ENCODE measurements at regions not wholly inside any gene's neighbourhood (a gene's known extent, or its start where the extent isn't known, plus 50 kb on each side); places are given as distances from the start of the nearest gene placed in this dataset.

DNA sequence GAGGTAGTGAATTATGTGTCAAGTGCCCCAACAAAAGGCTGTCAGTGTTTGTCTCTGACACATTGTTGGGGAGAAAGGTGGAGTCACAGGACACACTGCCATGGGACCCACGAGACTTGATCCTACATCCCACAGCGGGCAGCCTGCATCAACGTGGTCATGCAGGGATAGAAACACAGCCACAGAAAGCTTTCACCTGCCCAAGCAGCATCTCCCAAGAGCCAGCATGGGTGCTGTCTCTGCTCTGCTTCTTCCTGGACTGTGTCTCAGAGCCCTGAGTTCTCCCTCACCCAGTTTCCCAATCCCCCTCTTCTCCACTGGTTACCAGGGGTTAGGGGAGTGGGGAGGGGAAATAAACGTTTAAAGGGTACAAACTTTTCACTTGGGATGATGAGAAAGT is 97.2 kb downstream of the VPREB1 start:
- TF ChIP-seq EGR1 (IDR thresholded peaks at IDR 0.05; ENCODE audit: low read depth in 2 of 2): no peak
- TF ChIP-seq, protein P1, sequence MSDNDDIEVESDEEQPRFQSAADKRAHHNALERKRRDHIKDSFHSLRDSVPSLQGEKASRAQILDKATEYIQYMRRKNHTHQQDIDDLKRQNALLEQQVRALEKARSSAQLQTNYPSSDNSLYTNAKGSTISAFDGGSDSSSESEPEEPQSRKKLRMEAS (IDR thresholded peaks at IDR 0.05): no peak
- TF ChIP-seq GABPA (IDR thresholded peaks at IDR 0.05 in 1 of 2, conservative IDR thresholded peaks at IDR 0.05 in 1 of 2): no peak
- TF ChIP-seq, protein P2, sequence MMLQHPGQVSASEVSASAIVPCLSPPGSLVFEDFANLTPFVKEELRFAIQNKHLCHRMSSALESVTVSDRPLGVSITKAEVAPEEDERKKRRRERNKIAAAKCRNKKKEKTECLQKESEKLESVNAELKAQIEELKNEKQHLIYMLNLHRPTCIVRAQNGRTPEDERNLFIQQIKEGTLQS (IDR thresholded peaks at IDR 0.05): no peak
- TF ChIP-seq FOXA1 (IDR thresholded peaks at IDR 0.05): no peak
- no peak for TF ChIP-seq HNF4A (conservative IDR thresholded peaks at IDR 0.05)
- TF ChIP-seq FOXA2 (IDR thresholded peaks at IDR 0.05): no peak
- no peak for TF ChIP-seq HNF4G (IDR thresholded peaks at IDR 0.05)
- no peak for TF ChIP-seq YY1 (IDR thresholded peaks at IDR 0.05)
- TF ChIP-seq, protein P3, sequence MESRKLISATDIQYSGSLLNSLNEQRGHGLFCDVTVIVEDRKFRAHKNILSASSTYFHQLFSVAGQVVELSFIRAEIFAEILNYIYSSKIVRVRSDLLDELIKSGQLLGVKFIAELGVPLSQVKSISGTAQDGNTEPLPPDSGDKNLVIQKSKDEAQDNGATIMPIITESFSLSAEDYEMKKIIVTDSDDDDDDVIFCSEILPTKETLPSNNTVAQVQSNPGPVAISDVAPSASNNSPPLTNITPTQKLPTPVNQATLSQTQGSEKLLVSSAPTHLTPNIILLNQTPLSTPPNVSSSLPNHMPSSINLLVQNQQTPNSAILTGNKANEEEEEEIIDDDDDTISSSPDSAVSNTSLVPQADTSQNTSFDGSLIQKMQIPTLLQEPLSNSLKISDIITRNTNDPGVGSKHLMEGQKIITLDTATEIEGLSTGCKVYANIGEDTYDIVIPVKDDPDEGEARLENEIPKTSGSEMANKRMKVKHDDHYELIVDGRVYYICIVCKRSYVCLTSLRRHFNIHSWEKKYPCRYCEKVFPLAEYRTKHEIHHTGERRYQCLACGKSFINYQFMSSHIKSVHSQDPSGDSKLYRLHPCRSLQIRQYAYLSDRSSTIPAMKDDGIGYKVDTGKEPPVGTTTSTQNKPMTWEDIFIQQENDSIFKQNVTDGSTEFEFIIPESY (IDR thresholded peaks at IDR 0.05): no peak
- TF ChIP-seq TAF1 (conservative IDR thresholded peaks at IDR 0.05): no peak
- H3K9ac ChIP-seq (ENCODE audit: low read depth in 1 of 2, low read length in 2 of 2): no peak overlapping the region
- H3K36me3 ChIP-seq (ENCODE audit: control insufficient read depth in 4 of 4, insufficient read depth in 3 of 4, low read depth in 1 of 4, low read length in 3 of 4): no peaks in the 10 kb centered on the region
- H3K27ac ChIP-seq (ENCODE audit: low read depth in 1 of 2, low read length in 2 of 2): no peak overlapping the region
- no peak for DNase-seq (ENCODE audit: low spot score)
- H3K4me1 ChIP-seq (ENCODE audit: control insufficient read depth in 4 of 4, insufficient read depth in 4 of 4, low read length in 3 of 4): no peaks in the 10 kb centered on the region
- H3K27me3 ChIP-seq (ENCODE audit: control insufficient read depth in 4 of 4, insufficient read depth in 4 of 4, low read length in 3 of 4): peaks cover 0 to 3% (median 0%) of the 10 kb centered on the region in 4 donors
- H3K9me3 ChIP-seq (ENCODE audit: control insufficient read depth in 4 of 4, low read length in 3 of 4): peaks cover 0 to 4% (median under 1%) of the 10 kb centered on the region in 4 donors
- H3K4me3 ChIP-seq (ENCODE audit: low read depth in 1 of 3, low read length in 3 of 3): no peak overlapping the region
- 67% methylated on average over 4 of the region's 4 CpGs for WGBS

DNA sequence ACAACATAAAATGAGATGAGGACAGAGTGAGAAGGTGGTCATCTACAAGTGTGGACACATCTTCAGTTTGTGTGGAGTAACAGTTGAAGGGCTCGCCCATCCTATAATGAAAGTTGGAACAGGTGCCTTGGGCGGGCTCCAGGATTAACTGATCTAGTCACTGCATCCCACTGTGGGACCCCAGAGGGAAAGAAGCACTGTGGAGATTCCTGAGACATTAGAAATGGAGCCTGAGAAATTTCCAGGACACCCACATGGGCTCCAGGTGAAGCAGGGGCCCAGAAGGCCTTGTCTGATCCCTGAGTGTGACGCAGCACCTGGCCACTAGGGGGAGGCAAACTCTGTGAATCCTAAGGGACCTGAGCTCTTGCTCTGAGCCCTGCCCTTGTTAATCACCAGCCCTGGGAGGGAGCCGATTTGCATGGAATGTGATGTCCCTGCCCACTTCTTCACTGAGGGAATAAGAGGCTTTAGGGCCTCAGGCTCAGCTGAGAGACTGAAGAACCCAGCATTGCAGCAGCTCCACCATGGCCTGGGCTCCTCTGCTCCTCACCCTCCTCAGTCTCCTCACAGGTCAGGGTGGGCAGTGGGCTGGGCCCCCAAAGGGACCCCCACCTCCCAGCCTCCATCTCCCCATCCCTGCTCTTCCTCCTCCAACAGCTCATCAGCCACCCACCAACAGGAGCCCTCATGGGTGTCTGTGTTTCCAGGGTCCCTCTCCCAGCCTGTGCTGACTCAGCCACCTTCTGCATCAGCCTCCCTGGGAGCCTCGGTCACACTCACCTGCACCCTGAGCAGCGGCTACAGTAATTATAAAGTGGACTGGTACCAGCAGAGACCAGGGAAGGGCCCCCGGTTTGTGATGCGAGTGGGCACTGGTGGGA is 98.4 kb downstream of the VPREB1 start:
- Histone ChIP-seq H3K4me1 (ENCODE audit: control insufficient read depth in 4 of 4, insufficient read depth in 4 of 4, low read length in 3 of 4) (no peaks in the 10 kb centered on the region), H3K9me3 (ENCODE audit: control insufficient read depth in 4 of 4, low read length in 3 of 4) (peaks cover 0 to 3% (median 0%) of the 10 kb centered on the region in 4 donors), H3K4me3 (ENCODE audit: low read depth in 1 of 3, low read length in 3 of 3) (no peak overlapping the region), H3K27me3 (ENCODE audit: control insufficient read depth in 4 of 4, insufficient read depth in 4 of 4, low read length in 3 of 4) (peaks cover 0 to under 1% (median 0%) of the 10 kb centered on the region in 4 donors), H3K36me3 (ENCODE audit: control insufficient read depth in 4 of 4, insufficient read depth in 3 of 4, low read depth in 1 of 4, low read length in 3 of 4) (no peaks in the 10 kb centered on the region), H3K9ac (ENCODE audit: low read depth in 1 of 2, low read length in 2 of 2) (no peak overlapping the region), H3K27ac (ENCODE audit: low read depth in 1 of 2, low read length in 2 of 2) (no peak overlapping the region)
- TF ChIP-seq HNF4A (conservative IDR thresholded peaks at IDR 0.05): no peak
- TF ChIP-seq, protein P4, sequence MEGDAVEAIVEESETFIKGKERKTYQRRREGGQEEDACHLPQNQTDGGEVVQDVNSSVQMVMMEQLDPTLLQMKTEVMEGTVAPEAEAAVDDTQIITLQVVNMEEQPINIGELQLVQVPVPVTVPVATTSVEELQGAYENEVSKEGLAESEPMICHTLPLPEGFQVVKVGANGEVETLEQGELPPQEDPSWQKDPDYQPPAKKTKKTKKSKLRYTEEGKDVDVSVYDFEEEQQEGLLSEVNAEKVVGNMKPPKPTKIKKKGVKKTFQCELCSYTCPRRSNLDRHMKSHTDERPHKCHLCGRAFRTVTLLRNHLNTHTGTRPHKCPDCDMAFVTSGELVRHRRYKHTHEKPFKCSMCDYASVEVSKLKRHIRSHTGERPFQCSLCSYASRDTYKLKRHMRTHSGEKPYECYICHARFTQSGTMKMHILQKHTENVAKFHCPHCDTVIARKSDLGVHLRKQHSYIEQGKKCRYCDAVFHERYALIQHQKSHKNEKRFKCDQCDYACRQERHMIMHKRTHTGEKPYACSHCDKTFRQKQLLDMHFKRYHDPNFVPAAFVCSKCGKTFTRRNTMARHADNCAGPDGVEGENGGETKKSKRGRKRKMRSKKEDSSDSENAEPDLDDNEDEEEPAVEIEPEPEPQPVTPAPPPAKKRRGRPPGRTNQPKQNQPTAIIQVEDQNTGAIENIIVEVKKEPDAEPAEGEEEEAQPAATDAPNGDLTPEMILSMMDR (IDR thresholded peaks at IDR 0.05; ENCODE audit: low read depth, low read length, missing input control): peak; percentile 81
- peak; percentile 56 to 74 for TF ChIP-seq RAD21 (IDR thresholded peaks at IDR 0.05)
- peak; percentile 75 for DNase-seq (ENCODE audit: low spot score)
- 66% methylated on average over 8 of the region's 8 CpGs for WGBS
